ENCODE measurements at regions not wholly inside any gene's neighbourhood (a gene's known extent, or its start where the extent isn't known, plus 50 kb on each side); places are given as distances from the start of the nearest gene placed in this dataset.

- Histone ChIP-seq H3K9me3 (ENCODE audit: control insufficient read depth in 1 of 2, insufficient read depth in 1 of 2, low read depth in 1 of 2, low read length in 2 of 2) (peaks cover 0 to 6% of the 10 kb centered on the region in 2 experiments; a peak in 1 of 4 replicates), H4K20me1 (ENCODE audit: insufficient read depth) (no peaks in the 10 kb centered on the region), H2AFZ (ENCODE audit: low read depth, low read length, poor library complexity, severe bottlenecking) (no peak overlapping the region), H3K4me2 (ENCODE audit: low read length) (no peak overlapping the region), H3K36me3 (ENCODE audit: control insufficient read depth in 1 of 2, insufficient read depth in 2 of 2, low read length in 2 of 2) (no peaks in the 10 kb centered on the region), H3K9ac (ENCODE audit: low read length) (no peak overlapping the region), H3K79me2 (ENCODE audit: insufficient read depth, low read length) (no peaks in the 10 kb centered on the region), H3K4me1 (ENCODE audit: control insufficient read depth in 1 of 2, insufficient read depth in 2 of 2, low read length in 2 of 2) (no peaks in the 10 kb centered on the region), H3K27me3 (ENCODE audit: insufficient read depth, low read length) (no peaks in the 10 kb centered on the region), H3K27ac (ENCODE audit: low read depth, low read length) (no peak overlapping the region), H3K4me3 (replicated peaks in 1 of 2; ENCODE audit: low read depth in 1 of 2, low read length in 2 of 2) (no peak overlapping the region), H3K9me2 (ENCODE audit: insufficient read depth) (no peaks in the 10 kb centered on the region)
- ChIA-PET CTCF (no interaction called here), POLR2A (no interaction called here), RAD21 (ENCODE audit: low non-redundant PET in 1 of 2, low total read pairs in 2 of 2, uncharacterized antibody in 2 of 2, unreplicated experiment in 2 of 2) (no interaction called here)
- BruUV-seq (replicated peaks) = no TSS peak
- ATAC-seq (no peak), DNase-seq (ENCODE audit: low read depth, low spot score) (no peak)
- no peak for TF ChIP-seq MAX (IDR thresholded peaks at IDR 0.05)
- no peak for TF ChIP-seq ATF3 (IDR thresholded peaks at IDR 0.05)
- no peak for TF ChIP-seq ELF1 (IDR thresholded peaks at IDR 0.05; ENCODE audit: borderline replicate concordance, low read depth)
- TF ChIP-seq SRF (IDR thresholded peaks at IDR 0.05; ENCODE audit: low read depth) = no peak
- no peak for TF ChIP-seq EZH2phosphoT487 (IDR thresholded peaks at IDR 0.05; ENCODE audit: borderline replicate concordance)
- no peak for TF ChIP-seq SP1 (IDR thresholded peaks at IDR 0.05; ENCODE audit: low read depth)
- TF ChIP-seq, protein P1, sequence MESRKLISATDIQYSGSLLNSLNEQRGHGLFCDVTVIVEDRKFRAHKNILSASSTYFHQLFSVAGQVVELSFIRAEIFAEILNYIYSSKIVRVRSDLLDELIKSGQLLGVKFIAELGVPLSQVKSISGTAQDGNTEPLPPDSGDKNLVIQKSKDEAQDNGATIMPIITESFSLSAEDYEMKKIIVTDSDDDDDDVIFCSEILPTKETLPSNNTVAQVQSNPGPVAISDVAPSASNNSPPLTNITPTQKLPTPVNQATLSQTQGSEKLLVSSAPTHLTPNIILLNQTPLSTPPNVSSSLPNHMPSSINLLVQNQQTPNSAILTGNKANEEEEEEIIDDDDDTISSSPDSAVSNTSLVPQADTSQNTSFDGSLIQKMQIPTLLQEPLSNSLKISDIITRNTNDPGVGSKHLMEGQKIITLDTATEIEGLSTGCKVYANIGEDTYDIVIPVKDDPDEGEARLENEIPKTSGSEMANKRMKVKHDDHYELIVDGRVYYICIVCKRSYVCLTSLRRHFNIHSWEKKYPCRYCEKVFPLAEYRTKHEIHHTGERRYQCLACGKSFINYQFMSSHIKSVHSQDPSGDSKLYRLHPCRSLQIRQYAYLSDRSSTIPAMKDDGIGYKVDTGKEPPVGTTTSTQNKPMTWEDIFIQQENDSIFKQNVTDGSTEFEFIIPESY (IDR thresholded peaks at IDR 0.05; ENCODE audit: extremely low read depth, insufficient replicate concordance, low read length) = no peak
- TF ChIP-seq JUND (IDR thresholded peaks at IDR 0.05) = no peak
- TF ChIP-seq CTCF (IDR thresholded peaks at IDR 0.05 in 2 of 3, conservative IDR thresholded peaks at IDR 0.05 in 1 of 3; ENCODE audit: borderline replicate concordance in 1 of 3, insufficient read depth in 1 of 3, low read depth in 2 of 3, low read length in 2 of 3) = no peak
- TF ChIP-seq ZFX (IDR thresholded peaks at IDR 0.05) = no peak
- no peak for TF ChIP-seq CEBPB (IDR thresholded peaks at IDR 0.05; ENCODE audit: low read depth)
- no peak for TF ChIP-seq POLR2AphosphoS5 (IDR thresholded peaks at IDR 0.05; ENCODE audit: low read depth, low read length)
- no peak for TF ChIP-seq TCF7L2 (IDR thresholded peaks at IDR 0.05; ENCODE audit: borderline replicate concordance, extremely low read depth, insufficient read depth, insufficient read length)
- no peak for TF ChIP-seq ZNF274 (IDR thresholded peaks at IDR 0.05; ENCODE audit: low read depth, low read length)
- TF ChIP-seq RAD21 (IDR thresholded peaks at IDR 0.05; ENCODE audit: low read depth) = no peak
- no peak for TF ChIP-seq FOSL1 (IDR thresholded peaks at IDR 0.05; ENCODE audit: low read depth)
- TF ChIP-seq POLR2A (IDR thresholded peaks at IDR 0.05; ENCODE audit: borderline replicate concordance, extremely low read depth, insufficient read depth, insufficient read length) = no peak
- intact Hi-C loops (cut with micrococcal nuclease) = no loop called here
Measured at GRCh38 chr2:6342273-6342920, 523.3 kb downstream of the CMPK2 start.

Data from HCT116 (cell line).